EH (cell line): ENCODE measurements at regions not wholly inside any gene's neighbourhood (a gene's known extent, or its start where the extent isn't known, plus 50 kb on each side); places are given as distances from the start of the nearest gene placed in this dataset.
"Not testable (repeated sequence)": the region's sequence is repeated elsewhere in the genome, so short reads cannot be mapped to it uniquely, and the experiment has no call there.

ENCODE experiments used
- DNase-seq: peaks from one replicate; pipeline ENCODE4 v3.0.0-alpha.2; 2015; ENCODE audit warnings: low read depth

DNA sequence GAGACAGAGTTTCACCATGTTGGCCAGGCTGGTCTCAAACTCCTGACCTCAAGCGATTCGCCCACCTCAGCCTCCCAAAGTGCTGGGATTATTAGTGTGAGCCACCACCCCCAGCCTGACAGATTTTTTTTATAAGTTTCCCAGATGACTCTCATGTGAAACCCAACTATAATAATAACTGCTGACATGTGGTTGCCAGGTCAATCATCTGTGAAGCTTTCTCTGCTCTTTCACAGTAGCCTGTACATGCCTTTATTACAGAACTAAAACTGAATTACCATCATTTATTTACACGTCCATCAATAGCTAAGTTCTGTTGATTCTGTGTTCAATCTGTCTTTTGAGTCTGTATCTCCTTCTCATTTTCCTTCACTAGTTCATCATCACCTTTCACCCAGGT lies 218.5 kb downstream of the RPS29 start:
- DNase-seq: no peak

DNA sequence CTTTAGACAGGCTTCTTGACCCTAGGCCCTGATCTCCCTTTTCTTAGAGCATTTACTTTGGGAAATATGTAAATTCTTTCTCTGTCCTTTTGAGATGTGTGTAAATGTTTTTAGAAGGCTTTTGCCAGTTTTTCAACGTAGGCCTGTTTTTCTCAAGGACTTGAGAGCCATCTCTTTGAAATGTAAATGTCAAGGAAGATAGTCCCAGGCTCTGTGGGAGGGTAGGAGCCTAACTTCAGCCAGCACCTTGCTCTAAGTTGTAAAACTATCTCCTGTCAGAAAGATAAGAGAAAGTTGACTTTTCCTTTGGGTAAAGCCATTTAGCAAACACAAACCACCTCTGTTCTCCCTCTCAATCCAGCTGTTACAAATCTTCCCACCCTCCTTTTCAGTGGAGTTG lies 219.8 kb downstream of the RPS29 start:
- no peak for DNase-seq

DNA sequence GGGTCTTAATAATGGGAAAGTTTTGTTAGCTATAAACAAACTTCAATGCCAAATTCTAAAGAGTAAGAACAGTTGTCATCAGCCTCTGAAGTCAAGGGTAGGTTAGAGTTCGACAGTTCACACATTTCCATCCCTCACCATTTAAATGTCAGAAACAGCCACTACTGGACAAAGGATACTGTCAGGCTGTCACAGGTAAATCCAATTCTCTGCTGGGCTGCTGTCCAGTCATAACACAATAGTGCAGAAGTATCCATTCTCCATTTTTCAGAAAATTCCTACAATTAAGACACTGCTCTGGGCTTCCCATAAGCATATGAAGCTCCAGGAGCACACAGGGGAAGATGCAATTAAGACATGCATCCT lies 221.4 kb downstream of the RPS29 start:
- DNase-seq: no peak

DNA sequence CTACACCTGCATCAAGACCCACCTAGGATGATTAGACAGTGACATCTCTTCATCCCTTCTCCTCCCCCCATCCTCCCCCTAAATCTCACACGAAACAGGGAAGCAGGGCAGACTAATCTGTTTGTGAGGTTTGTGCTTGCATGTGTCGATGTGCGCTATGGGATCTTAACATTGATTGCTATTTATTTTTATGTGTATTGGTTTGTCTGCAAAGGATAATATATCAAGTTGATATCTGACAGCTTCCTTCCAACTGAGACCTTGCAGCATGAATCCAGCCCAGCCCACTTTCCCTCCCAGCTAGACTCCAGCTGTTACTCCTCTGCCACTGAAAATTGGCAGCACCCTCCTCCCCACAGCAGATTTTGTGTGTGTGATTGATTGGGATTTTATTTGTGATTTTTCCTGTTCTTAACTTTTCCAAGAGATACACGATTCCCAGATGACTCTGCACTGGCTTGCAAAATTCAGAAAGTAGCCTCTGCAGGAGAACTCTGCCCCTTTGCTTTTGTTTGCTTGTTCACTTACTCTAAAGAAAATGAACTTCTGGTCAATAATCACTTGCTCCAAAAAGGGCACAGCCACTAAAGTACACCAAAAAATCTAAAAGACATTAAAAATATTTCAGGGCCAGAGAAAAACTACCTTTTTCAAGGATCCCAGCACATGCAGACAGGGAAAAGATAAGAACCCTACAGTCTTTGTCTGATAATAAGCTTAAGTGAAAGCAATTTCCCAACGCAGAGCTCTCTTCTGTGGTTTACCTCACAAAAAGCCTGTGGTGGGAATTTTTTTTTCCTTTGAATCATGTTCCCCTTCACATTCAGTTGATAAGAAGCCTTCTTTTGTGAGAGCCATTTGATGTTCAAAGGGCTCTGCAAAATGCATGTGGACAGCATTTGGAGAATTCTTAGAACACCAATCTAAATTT lies 222.1 kb downstream of the RPS29 start:
- no peak for DNase-seq

DNA sequence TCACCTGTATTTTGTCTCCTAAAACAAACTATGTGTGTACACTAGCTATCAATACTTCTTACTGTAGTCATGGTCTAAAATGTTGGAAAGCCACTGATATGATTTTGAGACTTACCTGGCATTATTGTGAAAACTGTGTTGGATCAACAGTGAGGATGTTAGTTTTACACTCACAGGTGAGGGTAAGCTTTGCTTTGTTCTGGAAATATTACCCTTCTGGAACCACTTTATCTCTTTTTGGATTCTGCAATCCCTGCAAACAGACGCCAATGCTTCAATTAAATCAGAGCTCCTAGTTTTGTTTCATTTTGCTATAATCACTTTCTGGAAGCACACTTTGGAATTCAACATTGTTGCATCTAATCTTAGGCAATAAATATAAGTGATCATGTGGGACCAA lies 223.3 kb downstream of the RPS29 start:
- DNase-seq: no peak

DNA sequence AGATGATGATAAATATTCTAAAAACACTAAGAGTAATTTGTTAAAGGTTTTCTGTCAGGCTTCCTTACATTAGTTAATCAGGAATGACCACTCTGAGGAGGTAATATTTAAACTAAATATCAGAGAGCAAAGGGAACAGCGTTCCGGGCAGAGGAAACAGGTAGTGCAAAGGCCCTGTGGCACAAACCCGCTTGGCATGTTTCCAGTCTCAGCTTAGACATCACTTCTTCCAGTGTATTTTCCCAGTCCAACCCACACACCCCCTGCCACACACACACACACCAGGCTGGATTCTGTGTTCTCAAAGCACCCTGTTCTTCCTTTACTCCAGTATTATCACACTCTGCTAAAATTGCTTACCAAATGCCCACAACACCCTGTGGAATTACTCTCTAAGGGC lies 247.1 kb downstream of the RPS29 start:
- no peak for DNase-seq

DNA sequence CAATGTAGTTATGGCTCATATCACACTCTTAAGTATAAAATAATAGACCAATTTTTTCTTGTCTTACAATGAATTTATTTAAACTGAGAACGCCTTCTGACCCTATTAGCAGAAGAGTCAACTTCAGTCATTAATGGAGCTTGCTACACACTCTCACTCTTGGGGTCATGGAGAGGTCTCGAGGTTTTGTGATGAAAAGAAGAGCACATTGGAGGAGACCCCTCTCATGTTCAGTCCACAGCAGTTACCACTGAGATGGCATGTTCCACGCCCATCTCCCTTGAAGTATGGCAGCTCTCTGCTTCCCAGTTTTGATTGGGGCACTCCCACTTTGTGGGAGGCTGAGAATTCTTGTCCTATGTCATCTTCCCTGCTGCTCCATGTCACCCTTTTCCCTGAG lies 266.4 kb downstream of the RPS29 start:
- no peak for DNase-seq

DNA sequence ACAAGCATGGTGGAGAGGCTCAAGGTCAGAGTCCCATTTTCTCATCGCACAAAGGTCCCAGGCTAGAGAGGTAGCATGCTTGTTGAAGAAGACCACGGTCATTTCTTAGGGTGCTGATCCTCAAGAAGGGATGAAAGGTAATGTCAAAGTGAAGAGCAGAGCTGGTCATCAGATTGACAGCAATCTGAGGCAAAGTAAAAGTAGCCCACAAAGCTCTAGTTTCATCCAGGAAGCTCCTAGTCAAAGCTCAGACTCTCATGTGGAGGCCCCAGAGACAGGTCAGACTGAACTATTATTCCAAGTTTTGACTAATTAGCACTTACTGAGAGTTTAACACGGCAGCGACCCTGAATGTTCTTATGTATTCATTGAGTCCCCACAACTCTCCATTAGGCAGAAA lies 270.6 kb downstream of the RPS29 start:
- DNase-seq: no peak

DNA sequence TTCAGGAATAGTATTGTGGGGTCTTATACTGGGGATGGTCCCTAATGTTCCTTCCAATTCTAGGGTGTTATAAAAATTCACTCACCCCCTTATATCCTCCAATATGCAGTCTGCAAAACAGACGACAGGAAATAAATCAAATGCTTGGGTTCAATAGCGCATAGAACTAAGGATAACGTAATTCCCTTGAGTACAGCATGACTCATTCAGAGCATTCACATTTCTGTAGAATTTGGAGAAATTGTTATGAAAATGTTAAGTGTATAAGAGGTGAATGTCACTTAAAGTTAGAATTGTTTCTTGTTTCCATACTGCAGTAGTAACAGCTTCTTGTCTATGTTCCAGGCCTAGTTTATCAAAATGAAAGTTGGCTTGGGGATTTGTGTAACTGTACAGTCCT lies 271.4 kb downstream of the RPS29 start:
- DNase-seq: no peak

DNA sequence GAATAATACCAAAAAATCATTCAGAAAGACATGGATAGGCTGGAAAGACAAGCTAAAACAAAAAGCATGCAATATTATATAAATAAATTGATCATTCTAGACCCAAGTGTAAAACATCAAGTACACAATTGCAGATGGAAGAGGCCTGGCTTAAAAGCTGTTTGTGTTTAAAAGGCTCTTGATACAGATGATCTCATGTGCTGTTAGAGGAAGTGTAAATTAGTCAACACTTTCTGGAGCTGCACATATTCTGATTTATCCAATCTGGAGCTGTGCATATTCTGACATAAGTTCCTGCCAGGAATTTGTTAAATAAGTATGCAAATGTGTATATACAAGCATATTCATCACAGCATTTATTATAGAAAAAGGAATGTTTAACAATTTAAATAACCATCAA lies 273.1 kb downstream of the RPS29 start:
- no peak for DNase-seq

DNA sequence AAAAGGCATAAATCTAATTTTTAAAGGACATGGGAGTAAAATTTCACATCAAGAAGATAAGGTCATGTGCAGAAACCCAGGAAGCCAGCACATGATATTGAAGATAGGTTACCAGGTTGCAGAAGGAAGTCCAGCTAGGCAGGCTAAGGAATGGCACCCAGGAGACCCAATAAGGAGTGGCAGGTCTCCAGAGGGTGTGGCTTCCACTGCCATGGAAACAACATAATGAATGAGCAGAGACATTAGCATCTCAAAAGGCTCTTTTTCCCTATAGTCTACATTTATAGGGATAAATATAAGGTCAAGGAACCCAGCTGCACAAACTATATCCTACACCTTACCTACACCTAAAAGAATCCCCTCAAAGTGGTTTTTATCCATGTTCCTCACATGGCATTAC lies 275.9 kb downstream of the RPS29 start:
- DNase-seq: no peak

DNA sequence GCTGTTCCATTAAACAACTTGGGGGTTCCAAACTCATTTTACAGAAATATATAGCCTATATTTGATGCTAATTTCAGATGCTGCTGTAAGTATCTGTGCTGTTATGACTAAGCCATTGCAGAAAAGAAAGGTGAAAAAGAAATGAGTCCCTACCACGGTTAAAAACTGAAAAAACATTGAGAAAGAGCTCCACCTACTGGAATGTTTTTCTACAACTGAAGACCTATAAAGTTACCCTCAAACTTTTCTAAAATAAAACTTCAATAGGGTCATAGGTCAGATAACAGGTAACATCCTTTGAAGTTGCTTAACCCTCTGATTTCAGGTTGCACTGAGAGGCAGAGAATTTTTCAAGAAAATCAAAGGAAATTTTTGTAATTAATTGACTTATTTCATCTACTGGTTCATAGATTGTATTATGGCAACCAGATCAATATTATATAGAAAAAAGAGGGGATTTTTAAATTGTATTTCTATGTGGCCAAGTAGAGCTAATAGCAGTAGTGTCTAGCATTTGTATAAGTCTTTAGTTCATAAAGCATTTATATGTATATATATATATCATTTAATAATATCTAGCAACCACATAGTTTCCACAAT lies 279.9 kb downstream of the RPS29 start:
- DNase-seq: peak; percentile 1

DNA sequence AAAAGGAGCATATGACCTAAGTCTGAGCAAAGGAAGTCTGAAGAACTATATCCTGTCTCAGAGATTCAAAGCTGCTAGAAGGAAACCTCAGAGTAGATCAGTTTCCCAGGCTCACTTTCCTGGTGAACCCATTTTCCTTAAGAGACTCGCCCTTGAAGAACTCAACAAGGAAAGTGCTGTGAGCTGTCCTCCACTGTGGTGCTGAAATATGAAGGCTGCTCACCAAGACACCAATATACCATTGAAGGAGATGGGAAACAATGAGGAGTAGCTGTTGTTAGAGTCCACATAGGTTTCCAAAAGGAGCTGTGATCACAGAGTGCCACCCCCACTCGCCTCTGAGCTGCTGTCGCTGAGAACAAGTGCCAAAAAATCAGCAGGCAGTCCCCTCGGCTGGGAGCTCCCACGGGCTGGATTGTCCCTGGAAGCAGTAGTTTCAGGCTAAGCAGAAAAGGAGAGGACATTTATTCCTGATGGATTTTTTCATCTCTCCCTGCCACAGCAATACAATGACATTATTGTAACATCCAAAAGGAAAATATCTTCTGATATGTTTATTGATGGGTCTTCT lies 282.1 kb downstream of the RPS29 start:
- DNase-seq: peak; percentile 15

DNA sequence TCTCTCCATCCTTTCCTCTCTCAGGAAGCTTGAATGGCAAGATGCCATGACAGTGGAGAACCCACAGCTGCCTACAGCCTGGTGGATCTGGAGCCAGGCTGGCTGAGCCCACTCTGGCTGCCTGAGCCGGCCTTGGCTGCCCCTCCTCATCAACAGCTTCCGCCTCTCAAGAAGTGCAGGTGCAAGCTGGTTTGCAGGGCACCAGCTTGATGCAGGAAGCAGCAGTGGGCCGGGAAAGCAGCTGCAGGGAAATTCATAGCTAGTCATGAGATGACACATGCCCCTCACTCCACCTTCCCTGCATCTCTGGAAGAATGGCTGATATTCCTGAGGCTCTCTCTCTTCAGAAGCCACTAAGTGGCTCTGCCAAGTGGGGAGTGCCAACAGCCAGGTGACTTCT lies 289.1 kb downstream of the RPS29 start:
- DNase-seq: no peak

DNA sequence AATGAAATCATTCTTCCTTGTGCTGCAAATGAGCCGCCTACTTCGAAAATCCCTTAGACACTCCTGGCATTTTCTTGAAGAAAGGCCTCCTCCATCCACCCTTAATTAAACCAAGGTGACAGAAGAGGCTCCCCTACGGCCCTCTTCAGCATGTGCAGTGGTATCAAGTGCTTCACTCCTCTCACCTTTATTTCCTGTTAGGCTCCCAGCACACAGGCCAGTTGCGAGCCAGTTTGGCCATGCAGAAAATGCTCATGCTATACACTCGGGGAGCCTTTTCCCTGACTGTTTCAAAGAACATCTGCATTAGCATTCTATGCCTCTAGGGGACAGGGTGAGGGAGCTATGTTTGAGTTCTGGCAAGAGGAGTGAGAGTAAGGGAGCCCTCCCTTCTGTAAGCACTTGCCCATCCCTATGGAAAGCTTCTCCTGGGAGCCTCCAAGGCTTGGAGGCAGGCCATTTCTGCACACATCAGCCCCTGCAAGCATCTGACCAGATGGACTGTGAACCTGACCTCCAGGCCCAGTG lies 291.5 kb downstream of the RPS29 start:
- DNase-seq: no peak

DNA sequence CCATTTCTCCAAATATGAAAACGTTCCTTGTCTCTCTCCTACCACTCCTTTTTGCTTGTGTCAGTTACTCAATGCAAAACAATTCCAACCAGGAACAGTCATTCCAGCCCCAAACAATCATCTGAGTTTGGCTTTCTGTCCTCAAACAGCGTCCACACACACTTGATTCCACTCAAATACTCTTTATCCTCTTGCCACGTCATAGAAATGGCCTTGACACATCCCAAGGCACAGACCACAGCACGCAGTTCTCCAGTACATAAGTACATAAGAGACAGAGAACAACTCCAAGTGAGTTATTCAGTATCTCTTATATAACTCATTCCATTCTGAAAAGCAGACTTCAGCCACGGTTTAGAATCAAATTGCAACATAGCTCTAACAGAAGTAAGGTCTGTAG lies 299.2 kb downstream of the RPS29 start:
- DNase-seq: no peak

DNA sequence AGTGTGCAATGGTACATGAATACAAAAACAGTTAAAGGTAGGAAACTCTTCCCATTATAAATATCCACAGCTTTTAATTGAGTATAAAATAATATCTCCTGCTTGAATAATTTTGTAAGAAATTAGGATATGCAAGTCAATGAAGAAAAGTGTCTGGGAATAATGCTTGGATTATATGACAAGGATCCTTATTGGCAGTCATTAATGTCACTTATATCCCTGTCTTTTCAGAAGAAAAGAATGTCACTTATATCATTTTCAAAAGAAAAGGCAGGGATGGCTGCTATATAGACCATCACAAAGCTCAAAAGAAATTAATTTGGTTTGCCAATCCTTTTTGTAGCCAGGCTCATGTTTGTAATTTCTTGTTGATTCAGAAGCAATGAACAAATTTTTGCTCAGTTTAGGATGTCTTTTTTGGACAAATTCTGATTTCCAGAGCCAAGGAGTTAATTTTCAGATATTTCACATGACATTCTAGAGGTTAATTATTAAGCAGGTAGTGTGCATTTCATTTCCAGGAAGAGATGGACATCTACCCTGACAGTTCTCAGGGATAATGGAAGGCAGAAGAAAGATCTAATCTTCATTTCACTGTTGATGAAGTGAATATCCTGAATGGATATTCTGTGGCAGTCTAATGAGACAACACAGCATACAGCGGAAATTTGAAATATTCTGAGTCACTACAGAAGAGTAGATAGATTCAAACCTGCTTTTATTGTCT lies 299.8 kb downstream of the RPS29 start:
- DNase-seq: no peak

DNA sequence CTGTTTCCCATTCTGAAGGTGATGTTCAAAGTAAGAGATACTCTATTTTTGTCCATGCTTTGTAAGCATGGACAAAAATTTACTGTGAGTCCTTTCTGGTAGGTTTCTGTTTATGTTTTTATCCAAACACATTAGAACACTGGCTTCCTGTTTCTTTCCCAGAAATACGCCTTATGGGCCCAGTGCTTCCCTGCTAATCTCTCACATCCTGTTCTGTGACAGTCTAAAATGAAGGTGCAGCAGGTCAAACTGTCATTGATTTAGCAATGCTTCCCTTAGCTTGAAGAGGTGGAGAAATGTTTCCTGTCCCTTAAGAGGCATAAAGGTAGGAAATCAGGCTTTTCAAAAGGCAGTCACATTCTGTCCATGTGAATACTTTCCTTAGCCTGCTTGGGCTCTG lies 305.6 kb downstream of the RPS29 start:
- DNase-seq: no peak

DNA sequence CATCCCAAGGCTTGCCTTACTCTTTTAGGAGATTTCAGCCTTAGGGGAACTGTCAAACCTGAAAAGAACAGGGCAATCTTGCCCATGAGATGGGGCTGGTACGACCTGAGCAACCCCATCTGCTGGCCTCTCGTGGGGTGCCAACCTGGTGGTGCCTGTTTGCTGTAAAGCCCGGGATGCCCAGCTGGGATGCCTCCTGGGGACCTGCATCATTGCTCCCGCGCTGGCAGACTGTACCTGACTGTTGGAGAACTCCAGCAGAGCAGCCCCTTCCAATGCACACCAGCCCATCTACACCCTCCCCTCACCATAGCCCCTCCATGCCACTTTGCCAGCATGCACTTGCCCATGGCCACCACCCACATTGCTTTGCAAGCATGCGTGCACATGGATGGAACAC lies 335.7 kb downstream of the RPS29 start:
- DNase-seq: no peak

DNA sequence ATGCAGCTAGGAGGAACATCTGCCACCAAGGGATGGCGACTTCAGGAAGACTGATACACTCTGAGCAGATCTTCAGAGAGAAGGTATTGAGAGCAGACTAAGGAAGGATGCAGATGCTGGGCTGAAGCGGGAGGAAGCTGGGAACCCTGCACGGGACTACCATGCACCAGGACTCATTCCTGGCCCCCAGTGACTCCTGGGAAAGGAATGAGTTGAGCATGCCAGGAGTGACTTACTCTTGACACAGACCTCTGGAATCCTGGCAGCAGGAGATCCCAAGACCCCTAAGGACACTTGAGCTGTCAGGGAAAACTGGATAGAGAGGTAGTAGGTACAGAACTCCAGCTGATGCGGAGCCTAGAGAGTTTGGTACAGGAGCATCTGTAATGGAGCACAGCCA lies 336.1 kb downstream of the RPS29 start:
- DNase-seq: peak; percentile 52

DNA sequence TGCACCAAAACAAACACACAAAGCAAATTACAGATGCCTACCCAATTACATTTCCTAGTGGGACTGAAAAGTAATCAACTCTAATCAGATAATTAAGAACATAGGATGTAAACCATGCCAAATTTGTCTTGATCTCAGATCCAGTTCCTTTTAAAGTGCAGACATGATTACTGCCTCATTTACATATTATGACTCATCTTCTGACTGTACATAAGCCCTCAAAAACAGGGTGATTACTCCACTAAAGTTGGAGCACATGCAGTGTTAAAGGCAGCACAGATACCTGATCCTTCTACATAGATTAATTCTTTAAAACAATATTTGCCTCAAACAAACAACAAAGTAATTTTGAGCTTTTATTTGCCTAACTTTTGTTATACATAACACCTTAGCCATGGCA lies 337.2 kb downstream of the RPS29 start:
- DNase-seq: peak; percentile 5

DNA sequence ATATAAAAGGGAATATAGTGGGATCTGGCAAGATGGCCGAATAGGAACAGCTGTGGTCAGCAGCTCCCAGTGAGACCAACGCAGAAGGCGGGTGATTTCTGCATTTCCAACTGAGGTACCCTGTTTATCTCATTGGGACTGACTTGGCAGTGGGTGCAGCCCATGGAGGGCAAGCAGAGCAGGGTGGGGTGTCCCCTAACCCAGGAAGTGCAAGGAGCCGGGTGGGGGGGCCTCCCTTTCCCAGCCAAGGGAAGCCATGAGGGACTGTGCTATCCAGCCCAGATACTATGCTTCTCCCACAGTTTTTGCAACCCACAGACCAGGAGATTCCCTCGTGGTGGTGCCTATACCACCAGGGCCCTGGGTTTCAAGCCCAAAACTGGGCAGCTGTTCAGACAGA lies 342.4 kb downstream of the RPS29 start:
- not testable (repeated sequence) for DNase-seq

DNA sequence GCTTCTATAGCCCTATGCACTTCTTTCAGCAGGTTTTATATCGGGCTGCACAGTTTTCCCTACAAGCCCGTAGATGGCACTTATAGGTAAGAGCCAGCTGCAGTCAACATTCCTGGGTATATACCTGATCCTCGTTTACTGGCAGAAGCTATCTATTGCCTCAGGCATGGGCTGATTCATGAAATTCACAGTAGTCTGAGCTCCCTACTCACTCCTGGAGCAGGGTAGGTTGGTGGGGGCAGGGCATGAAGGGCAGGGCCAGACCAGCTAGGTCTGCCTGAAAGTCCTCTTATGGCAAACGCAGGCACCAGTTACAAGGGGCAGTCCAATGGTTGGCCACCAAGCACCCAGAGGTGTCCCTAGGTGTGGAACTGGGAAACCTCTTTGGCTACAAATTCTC lies 345.8 kb downstream of the RPS29 start:
- no peak for DNase-seq
